Germinal center (tissue), 1 donor: ENCODE measurements at regions not wholly inside any gene's neighbourhood (a gene's known extent, or its start where the extent isn't known, plus 50 kb on each side); places are given as distances from the start of the nearest gene placed in this dataset.
"Not testable (repeated sequence)": the region's sequence is repeated elsewhere in the genome, so short reads cannot be mapped to it uniquely, and the experiment has no call there.

Experiments
- DNase-seq: peaks from one replicate; pipeline ENCODE4 v3.0.0; 2012; ENCODE audit warnings: mixed read lengths, low spot score

GRCh38 chr13:72657379-72657778 lies 70.0 kb downstream of the MZT1 start:
- DNase-seq: no peak

- no peak for DNase-seq
Observed at GRCh38 chr13:72656357-72656756, 71.1 kb downstream of the MZT1 start.

- DNase-seq: no peak
Observed at GRCh38 chr13:72653506-72653905, 73.9 kb downstream of the MZT1 start.

GRCh38 chr13:72652681-72653080 lies 74.7 kb downstream of the MZT1 start:
- DNase-seq: no peak

- no peak for DNase-seq
Observed at GRCh38 chr13:72651144-72651543, 76.3 kb downstream of the MZT1 start.

- DNase-seq: no peak
Observed at GRCh38 chr13:72650051-72650700, 77.3 kb downstream of the MZT1 start.

- no peak for DNase-seq
Observed at GRCh38 chr13:72648513-72649065, 78.8 kb downstream of the MZT1 start.

- no peak for DNase-seq
Observed at GRCh38 chr13:72647422-72647821, 80.0 kb downstream of the MZT1 start.

GRCh38 chr13:72645521-72645920 lies 81.9 kb downstream of the MZT1 start:
- no peak for DNase-seq

- DNase-seq: peak; percentile 7
Observed at GRCh38 chr13:72643311-72643989, 84.0 kb downstream of the MZT1 start.

GRCh38 chr13:72639377-72639776 lies 88.1 kb downstream of the MZT1 start:
- DNase-seq: no peak

- no peak for DNase-seq
Observed at GRCh38 chr13:72638059-72638815, 89.2 kb downstream of the MZT1 start.

GRCh38 chr13:72637561-72637960 lies 89.9 kb downstream of the MZT1 start:
- no peak for DNase-seq

- DNase-seq: no peak
Observed at GRCh38 chr13:72634859-72635258, 92.6 kb downstream of the MZT1 start.

GRCh38 chr13:72622546-72622945 lies 104.9 kb downstream of the MZT1 start:
- DNase-seq: no peak

- DNase-seq: no peak
Observed at GRCh38 chr13:72620874-72621273, 106.6 kb downstream of the MZT1 start.

GRCh38 chr13:72617951-72618350 lies 109.5 kb downstream of the MZT1 start:
- DNase-seq: no peak

GRCh38 chr13:72617186-72617585 lies 110.2 kb downstream of the MZT1 start:
- no peak for DNase-seq

- DNase-seq: not testable (repeated sequence)
Observed at GRCh38 chr13:72610251-72610891, 117.1 kb downstream of the MZT1 start.

- no peak for DNase-seq
Observed at GRCh38 chr13:72599178-72599743, 128.2 kb downstream of the MZT1 start.

- DNase-seq: no peak
Observed at GRCh38 chr13:72590091-72590740, 137.2 kb downstream of the MZT1 start.
